Osteocyte (in vitro differentiated cells): ENCODE measurements at regions not wholly inside any gene's neighbourhood (a gene's known extent, or its start where the extent isn't known, plus 50 kb on each side); places are given as distances from the start of the nearest gene placed in this dataset.

ENCODE experiments used
- DNase-seq: peaks from one replicate; pipeline ENCODE4 v3.0.0; 2021; ENCODE audit warnings: mixed read lengths; ENCODE audit not compliant: unreplicated experiment; ENCODE audit errors: extremely low spot score
- H3K27ac Mint-ChIP-seq: one replicate; pipeline ENCODE4 v1.8.0; 2021; ENCODE audit warnings: mild to moderate bottlenecking, mixed read lengths; ENCODE audit not compliant: unreplicated experiment
- H3K27me3 Mint-ChIP-seq: one replicate; pipeline ENCODE4 v1.8.0; 2021; ENCODE audit warnings: mixed read lengths; ENCODE audit not compliant: unreplicated experiment
- H3K36me3 Mint-ChIP-seq: one replicate; pipeline ENCODE4 v1.8.0; 2021; ENCODE audit warnings: mixed read lengths; ENCODE audit not compliant: unreplicated experiment
- H3K4me1 Mint-ChIP-seq: one replicate; pipeline ENCODE4 v1.8.0; 2021; ENCODE audit warnings: mixed read lengths; ENCODE audit not compliant: unreplicated experiment
- H3K4me3 Mint-ChIP-seq: one replicate; pipeline ENCODE4 v1.8.0; 2021; ENCODE audit warnings: mild to moderate bottlenecking, moderate library complexity, mixed read lengths; ENCODE audit not compliant: unreplicated experiment
- H3K9me3 Mint-ChIP-seq: one replicate; pipeline ENCODE4 v1.8.0; 2021; ENCODE audit warnings: mixed read lengths; ENCODE audit not compliant: unreplicated experiment
- TF ChIP-seq, protein P1 (sequence below): fragments of 200-600 bp; sonication (generic); IDR thresholded peaks from 2 replicates; pipeline ENCODE4 v1.5.0; 2021; ENCODE audit warnings: antibody characterized with exemption, mild to moderate bottlenecking, moderate library complexity

DNA sequence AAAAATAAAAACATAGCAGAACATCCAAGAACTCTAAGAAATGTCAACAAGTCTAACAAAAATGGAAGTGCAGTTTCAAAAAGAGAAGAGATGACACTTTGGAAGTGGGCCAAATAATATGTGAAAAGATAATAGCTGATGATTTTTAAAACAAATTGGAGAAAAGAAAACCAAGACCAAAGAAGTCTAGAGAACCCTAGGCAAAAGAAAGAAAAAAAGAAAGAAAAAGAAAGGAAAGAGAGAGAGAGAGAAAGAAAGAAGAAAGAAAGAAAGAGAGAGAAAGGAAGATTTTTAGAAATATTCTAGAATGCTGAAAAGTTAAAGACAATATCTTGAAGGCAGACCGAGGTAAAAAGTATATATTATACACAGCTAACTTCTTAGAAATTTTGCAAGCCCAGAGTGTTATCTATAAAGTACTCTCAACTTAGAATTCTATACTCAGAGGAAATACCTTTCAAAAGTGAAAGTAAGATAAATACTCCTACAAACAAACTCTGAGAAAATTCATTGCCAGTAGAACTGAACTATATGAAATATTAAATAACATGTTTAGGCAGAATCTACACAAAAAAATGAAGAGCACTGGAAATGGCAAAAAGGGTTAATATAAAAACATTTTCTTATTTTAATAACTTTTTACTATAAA, 138.7 kb upstream of the SMIM30 start:
- Mint-ChIP-seq H3K9me3 (peaks cover 5% of the 10 kb centered on the region), H3K4me3 (peak overlapping the region; percentile 55), H3K27me3 (no peaks in the 10 kb centered on the region), H3K27ac (peak overlapping the region; percentile 83), H3K36me3 (no peaks in the 10 kb centered on the region), H3K4me1 (peaks cover 5% of the 10 kb centered on the region)
- no peak for DNase-seq
- TF ChIP-seq, protein P1, sequence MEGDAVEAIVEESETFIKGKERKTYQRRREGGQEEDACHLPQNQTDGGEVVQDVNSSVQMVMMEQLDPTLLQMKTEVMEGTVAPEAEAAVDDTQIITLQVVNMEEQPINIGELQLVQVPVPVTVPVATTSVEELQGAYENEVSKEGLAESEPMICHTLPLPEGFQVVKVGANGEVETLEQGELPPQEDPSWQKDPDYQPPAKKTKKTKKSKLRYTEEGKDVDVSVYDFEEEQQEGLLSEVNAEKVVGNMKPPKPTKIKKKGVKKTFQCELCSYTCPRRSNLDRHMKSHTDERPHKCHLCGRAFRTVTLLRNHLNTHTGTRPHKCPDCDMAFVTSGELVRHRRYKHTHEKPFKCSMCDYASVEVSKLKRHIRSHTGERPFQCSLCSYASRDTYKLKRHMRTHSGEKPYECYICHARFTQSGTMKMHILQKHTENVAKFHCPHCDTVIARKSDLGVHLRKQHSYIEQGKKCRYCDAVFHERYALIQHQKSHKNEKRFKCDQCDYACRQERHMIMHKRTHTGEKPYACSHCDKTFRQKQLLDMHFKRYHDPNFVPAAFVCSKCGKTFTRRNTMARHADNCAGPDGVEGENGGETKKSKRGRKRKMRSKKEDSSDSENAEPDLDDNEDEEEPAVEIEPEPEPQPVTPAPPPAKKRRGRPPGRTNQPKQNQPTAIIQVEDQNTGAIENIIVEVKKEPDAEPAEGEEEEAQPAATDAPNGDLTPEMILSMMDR: no peak

DNA sequence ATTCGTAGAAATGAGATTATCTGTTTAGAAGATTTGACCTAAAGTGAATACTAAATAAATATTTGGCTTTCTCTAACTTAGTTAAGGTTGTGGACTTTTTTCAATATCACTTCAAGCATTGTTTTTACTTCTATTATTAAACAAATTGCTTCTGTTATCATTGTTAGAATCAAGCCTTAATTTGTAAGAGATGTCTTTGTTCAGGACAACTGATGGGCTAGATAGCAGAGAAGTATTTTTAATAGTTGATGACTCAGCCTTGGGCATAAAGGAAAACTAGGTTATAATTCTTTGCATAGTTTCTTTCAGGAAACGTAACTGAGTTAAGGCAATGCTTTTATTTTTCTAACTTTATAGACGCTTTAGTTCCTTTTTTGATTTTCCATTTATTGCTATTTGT, 128.8 kb upstream of the SMIM30 start:
- Mint-ChIP-seq H3K27ac (peak overlapping the region; percentile 6), H3K9me3 (peaks cover 14% of the 10 kb centered on the region), H3K4me1 (peaks cover 11% of the 10 kb centered on the region), H3K4me3 (no peak overlapping the region), H3K27me3 (no peaks in the 10 kb centered on the region), H3K36me3 (no peaks in the 10 kb centered on the region)
- TF ChIP-seq, protein P1: no peak
- DNase-seq: no peak

GRCh38 chr7:113246738-113247137, 128.4 kb upstream of the SMIM30 start:
- Mint-ChIP-seq H3K4me3 (no peak overlapping the region), H3K36me3 (no peaks in the 10 kb centered on the region), H3K27ac (no peak overlapping the region), H3K9me3 (peaks cover 14% of the 10 kb centered on the region), H3K27me3 (no peaks in the 10 kb centered on the region), H3K4me1 (peaks cover 11% of the 10 kb centered on the region)
- TF ChIP-seq, protein P1: no peak
- no peak for DNase-seq

DNA sequence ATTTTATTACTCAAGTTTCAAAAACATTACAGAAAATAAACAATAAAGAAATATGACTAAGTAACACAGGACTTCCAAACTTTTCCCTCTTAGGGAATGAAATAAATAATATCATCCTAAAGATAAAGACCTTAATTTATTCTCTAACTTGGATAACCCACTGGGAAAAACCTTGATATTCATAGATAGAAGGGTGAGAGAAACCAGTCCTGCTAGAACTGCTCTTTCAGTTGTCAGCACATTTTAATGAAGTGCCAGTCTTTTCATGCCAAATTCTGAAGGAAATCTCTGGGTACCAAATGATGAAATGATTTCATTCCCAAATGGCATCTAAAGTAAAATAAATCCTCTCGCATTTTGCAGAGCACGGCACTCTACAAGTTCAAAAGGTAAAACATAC, 114.5 kb upstream of the SMIM30 start:
- no peak overlapping the region for H3K27ac Mint-ChIP-seq
- no peaks in the 10 kb centered on the region for H3K36me3 Mint-ChIP-seq
- no peak for DNase-seq
- H3K4me1 Mint-ChIP-seq: no peaks in the 10 kb centered on the region
- H3K4me3 Mint-ChIP-seq: no peak overlapping the region
- TF ChIP-seq, protein P1: no peak
- H3K9me3 Mint-ChIP-seq: peaks cover 6% of the 10 kb centered on the region
- peaks cover 9% of the 10 kb centered on the region for H3K27me3 Mint-ChIP-seq

GRCh38 chr7:113230691-113231090, 112.3 kb upstream of the SMIM30 start:
- DNase-seq: no peak
- H3K27me3 Mint-ChIP-seq: peaks cover 9% of the 10 kb centered on the region
- no peaks in the 10 kb centered on the region for H3K4me1 Mint-ChIP-seq
- TF ChIP-seq, protein P1: no peak
- H3K9me3 Mint-ChIP-seq: peaks cover 11% of the 10 kb centered on the region
- H3K36me3 Mint-ChIP-seq: no peaks in the 10 kb centered on the region
- no peak overlapping the region for H3K27ac Mint-ChIP-seq
- no peak overlapping the region for H3K4me3 Mint-ChIP-seq
